Osteocyte (in vitro differentiated cells): ENCODE measurements at regions not wholly inside any gene's neighbourhood (a gene's known extent, or its start where the extent isn't known, plus 50 kb on each side); places are given as distances from the start of the nearest gene placed in this dataset.

ENCODE experiments used
- DNase-seq: peaks from one replicate; pipeline ENCODE4 v3.0.0; 2021; ENCODE audit warnings: mixed read lengths; ENCODE audit not compliant: unreplicated experiment; ENCODE audit errors: extremely low spot score
- H3K27ac Mint-ChIP-seq: one replicate; pipeline ENCODE4 v1.8.0; 2021; ENCODE audit warnings: mild to moderate bottlenecking, mixed read lengths; ENCODE audit not compliant: unreplicated experiment
- H3K27me3 Mint-ChIP-seq: one replicate; pipeline ENCODE4 v1.8.0; 2021; ENCODE audit warnings: mixed read lengths; ENCODE audit not compliant: unreplicated experiment
- H3K36me3 Mint-ChIP-seq: one replicate; pipeline ENCODE4 v1.8.0; 2021; ENCODE audit warnings: mixed read lengths; ENCODE audit not compliant: unreplicated experiment
- H3K4me1 Mint-ChIP-seq: one replicate; pipeline ENCODE4 v1.8.0; 2021; ENCODE audit warnings: mixed read lengths; ENCODE audit not compliant: unreplicated experiment
- H3K4me3 Mint-ChIP-seq: one replicate; pipeline ENCODE4 v1.8.0; 2021; ENCODE audit warnings: mild to moderate bottlenecking, moderate library complexity, mixed read lengths; ENCODE audit not compliant: unreplicated experiment
- H3K9me3 Mint-ChIP-seq: one replicate; pipeline ENCODE4 v1.8.0; 2021; ENCODE audit warnings: mixed read lengths; ENCODE audit not compliant: unreplicated experiment
- TF ChIP-seq, protein P1 (sequence below): fragments of 200-600 bp; sonication (generic); IDR thresholded peaks from 2 replicates; pipeline ENCODE4 v1.5.0; 2021; ENCODE audit warnings: antibody characterized with exemption, mild to moderate bottlenecking, moderate library complexity

DNA sequence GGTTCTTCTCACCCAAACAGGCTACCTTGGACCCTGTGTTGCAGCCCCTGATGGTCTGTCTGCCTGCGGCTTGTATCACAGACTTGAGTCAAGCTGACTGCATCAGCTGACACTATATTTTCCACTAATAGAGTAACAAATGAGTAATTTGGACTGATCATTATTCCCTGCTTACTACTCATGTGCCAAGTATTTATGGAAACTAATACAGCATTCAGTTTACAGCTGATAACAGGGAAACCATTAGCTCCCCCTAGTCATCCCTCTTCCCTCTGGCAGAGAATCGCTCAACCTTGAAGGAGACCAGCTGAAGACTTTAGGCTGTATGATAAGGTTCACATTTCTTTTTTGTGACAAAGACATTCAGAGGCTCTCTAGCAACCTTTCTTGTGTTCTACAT is 116.6 kb upstream of the SYT6 start:
- TF ChIP-seq, protein P1, sequence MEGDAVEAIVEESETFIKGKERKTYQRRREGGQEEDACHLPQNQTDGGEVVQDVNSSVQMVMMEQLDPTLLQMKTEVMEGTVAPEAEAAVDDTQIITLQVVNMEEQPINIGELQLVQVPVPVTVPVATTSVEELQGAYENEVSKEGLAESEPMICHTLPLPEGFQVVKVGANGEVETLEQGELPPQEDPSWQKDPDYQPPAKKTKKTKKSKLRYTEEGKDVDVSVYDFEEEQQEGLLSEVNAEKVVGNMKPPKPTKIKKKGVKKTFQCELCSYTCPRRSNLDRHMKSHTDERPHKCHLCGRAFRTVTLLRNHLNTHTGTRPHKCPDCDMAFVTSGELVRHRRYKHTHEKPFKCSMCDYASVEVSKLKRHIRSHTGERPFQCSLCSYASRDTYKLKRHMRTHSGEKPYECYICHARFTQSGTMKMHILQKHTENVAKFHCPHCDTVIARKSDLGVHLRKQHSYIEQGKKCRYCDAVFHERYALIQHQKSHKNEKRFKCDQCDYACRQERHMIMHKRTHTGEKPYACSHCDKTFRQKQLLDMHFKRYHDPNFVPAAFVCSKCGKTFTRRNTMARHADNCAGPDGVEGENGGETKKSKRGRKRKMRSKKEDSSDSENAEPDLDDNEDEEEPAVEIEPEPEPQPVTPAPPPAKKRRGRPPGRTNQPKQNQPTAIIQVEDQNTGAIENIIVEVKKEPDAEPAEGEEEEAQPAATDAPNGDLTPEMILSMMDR, result no peak
- H3K27me3 Mint-ChIP-seq, result peaks cover 60% of the 10 kb centered on the region
- no peaks in the 10 kb centered on the region for H3K4me1 Mint-ChIP-seq
- no peaks in the 10 kb centered on the region for H3K9me3 Mint-ChIP-seq
- DNase-seq, result no peak
- no peak overlapping the region for H3K27ac Mint-ChIP-seq
- H3K4me3 Mint-ChIP-seq, result no peak overlapping the region
- H3K36me3 Mint-ChIP-seq, result no peaks in the 10 kb centered on the region

DNA sequence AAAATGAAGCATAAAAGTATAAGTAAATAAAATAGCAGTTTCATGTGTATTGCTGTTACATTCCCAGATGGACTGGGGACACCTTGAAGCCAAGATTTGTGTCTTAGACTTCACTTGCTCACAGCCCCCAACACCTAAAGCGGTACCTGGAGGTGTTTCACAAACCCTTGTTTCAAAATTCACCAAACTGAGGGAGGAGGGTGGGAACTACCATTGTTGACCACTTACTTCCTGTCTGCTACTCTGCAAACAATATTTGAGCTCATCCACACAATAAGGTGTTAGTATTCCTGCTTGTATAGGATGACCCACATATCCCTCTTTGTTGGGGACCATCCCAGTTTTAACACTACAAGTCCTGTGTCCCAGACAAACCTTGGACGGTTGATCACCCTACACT is 115.9 kb upstream of the SYT6 start:
- H3K4me3 Mint-ChIP-seq, result no peak overlapping the region
- no peaks in the 10 kb centered on the region for H3K9me3 Mint-ChIP-seq
- no peak overlapping the region for H3K27ac Mint-ChIP-seq
- H3K27me3 Mint-ChIP-seq, result peaks cover 58% of the 10 kb centered on the region
- TF ChIP-seq, protein P1, result no peak
- H3K4me1 Mint-ChIP-seq, result no peaks in the 10 kb centered on the region
- no peaks in the 10 kb centered on the region for H3K36me3 Mint-ChIP-seq
- no peak for DNase-seq

DNA sequence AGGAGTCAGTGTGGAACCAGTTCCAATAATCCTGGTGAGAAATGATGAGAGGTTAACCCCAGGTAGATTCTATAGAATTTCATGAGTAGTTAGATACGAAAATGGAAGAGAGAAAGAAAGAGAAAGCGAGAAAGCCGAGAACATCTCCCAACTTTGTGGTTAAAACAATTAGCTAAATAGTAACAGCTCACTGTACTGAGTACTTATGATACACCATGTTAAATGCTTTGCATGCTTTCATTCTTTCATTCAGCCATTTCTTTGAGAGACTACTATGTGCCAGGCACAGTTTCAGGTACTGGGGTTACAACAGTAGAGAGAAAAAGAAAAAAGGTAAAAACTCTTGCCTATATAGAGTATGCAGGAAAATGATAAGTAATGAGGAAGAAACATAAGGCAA is 109.7 kb upstream of the SYT6 start:
- Mint-ChIP-seq H3K36me3 (no peaks in the 10 kb centered on the region), H3K9me3 (no peaks in the 10 kb centered on the region), H3K27me3 (peaks cover 39% of the 10 kb centered on the region), H3K4me3 (no peak overlapping the region), H3K4me1 (no peaks in the 10 kb centered on the region), H3K27ac (no peak overlapping the region)
- TF ChIP-seq, protein P1, result no peak
- no peak for DNase-seq

DNA sequence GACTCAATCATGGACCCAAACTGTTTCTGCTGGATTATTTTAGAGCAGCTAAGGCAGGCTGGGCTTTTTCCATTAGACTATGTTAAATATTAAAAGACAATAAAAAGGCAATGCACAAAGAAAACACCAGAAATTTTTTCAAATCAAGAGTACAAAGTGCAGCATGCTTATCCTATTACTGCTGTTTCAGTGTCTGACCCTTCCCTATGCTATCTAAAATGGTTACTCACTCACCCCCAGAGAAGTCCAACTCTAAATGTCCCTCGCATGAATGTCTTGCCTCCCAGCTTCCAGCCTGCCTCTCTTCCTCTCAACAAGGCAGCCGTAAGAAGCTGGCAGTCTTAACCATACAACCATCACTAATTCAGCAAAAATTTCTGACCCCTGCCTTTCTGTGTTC is 108.7 kb upstream of the SYT6 start:
- no peaks in the 10 kb centered on the region for H3K4me1 Mint-ChIP-seq

DNA sequence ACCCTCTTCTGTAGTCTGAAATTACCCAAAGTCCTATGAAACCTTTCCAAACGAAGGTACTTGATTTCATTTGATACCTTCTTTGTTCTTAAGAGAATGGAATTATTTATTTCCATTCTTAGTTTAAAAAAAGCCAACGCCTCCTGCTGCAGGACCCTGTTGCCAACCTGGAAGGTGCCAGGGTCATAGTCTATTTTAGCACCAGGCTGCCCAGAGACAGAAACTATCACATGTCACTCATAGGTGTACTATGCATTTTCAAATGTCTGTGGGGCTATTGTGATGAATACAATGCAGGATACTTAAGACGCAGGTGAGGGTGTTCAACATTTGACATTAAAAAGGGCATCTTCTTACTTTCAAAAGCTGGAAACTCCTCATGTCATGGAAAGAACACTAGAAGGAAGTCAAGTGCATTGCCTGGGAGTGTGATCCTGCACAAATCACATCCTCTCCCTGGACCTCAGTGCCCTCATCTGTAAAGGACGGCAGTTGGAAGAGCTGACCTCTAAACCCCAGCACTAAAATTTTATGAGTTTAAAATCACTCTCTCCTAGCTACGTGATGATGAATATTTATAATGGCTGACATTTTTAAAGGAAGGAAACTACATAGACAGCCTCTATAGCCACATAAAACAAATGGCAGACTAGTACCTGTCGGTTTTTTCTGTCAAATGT is 107.3 kb upstream of the SYT6 start:
- no peaks in the 10 kb centered on the region for H3K36me3 Mint-ChIP-seq
- H3K27ac Mint-ChIP-seq, result no peak overlapping the region
- H3K4me3 Mint-ChIP-seq, result no peak overlapping the region
- no peaks in the 10 kb centered on the region for H3K4me1 Mint-ChIP-seq
- peaks cover 28% of the 10 kb centered on the region for H3K27me3 Mint-ChIP-seq
- TF ChIP-seq, protein P1, result no peak
- DNase-seq, result no peak
- H3K9me3 Mint-ChIP-seq, result no peaks in the 10 kb centered on the region

More for the DNA sequence above, 108.7 kb upstream of the SYT6 start:
- Mint-ChIP-seq H3K27ac (no peak overlapping the region), H3K36me3 (no peaks in the 10 kb centered on the region), H3K4me3 (no peak overlapping the region), H3K27me3 (peaks cover 36% of the 10 kb centered on the region), H3K9me3 (no peaks in the 10 kb centered on the region)
- no peak for DNase-seq
- TF ChIP-seq, protein P1, result no peak
